Superior temporal gyrus (tissue), 1 donor: ENCODE measurements at regions not wholly inside any gene's neighbourhood (a gene's known extent, or its start where the extent isn't known, plus 50 kb on each side); places are given as distances from the start of the nearest gene placed in this dataset.
"Not testable (repeated sequence)": the region's sequence is repeated elsewhere in the genome, so short reads cannot be mapped to it uniquely, and the experiment has no call there.

Experiments used
- DNase-seq: peaks from one replicate; pipeline ENCODE4 v3.0.0-alpha.2; 2016; ENCODE audit errors: extremely low spot score

DNA sequence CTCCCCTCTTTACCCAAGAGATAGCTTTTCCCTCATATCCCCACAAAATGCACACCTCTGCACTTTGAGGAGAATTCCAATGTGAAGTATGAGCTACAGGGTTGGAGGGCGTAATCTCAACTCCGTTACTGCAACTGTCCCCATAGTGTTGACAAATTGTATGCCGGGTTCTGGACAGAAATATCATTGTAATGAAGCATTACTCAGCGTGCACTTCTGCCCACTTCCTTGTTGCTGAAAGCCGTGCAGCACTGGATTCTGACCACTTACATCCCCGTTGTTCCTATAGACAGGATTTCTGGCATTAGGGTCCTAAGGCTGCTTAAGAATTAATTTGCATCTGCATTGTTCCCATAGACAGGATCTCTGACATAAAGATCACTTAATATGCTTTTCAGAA, 205.6 kb downstream of the RHOU start:
- DNase-seq: no peak

DNA sequence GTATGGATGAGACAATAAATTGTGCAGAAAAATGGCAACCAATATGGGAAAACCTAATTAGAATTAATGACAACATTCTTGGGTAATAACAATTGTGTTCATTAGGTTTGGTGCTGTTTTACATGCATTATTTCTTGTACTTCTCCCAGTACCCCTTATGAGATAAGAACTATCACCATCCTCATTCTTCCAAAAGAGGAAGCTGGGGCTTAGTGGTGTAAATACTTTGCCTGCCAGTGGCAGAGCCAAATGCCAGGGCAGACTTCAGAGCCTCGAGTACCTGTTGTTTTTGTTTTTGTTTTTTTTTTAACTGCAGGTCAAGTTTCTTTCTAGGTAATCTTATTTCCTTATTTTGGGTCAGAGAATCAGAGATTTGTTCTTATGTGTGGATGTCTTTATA, 206.4 kb downstream of the RHOU start:
- DNase-seq: no peak

DNA sequence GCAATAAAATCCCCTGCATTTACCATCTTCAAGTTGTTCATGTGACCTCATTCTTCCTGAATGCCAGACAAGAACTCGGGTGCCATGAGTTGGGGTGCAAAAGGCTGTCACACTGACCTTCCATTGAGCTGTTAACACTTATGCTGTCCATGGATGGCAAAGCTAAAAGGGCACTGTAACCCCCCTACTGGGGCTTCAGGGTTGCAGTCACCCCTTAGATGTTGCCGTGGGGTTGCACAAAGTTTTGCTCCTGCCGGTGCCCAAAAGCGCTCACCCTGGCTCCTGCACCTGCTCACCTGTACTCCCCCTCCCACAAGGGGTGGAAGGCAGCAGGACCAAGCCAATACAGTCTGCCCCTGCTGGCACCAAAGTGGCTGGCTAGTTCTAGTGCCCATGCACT, 208.2 kb downstream of the RHOU start:
- no peak for DNase-seq

DNA sequence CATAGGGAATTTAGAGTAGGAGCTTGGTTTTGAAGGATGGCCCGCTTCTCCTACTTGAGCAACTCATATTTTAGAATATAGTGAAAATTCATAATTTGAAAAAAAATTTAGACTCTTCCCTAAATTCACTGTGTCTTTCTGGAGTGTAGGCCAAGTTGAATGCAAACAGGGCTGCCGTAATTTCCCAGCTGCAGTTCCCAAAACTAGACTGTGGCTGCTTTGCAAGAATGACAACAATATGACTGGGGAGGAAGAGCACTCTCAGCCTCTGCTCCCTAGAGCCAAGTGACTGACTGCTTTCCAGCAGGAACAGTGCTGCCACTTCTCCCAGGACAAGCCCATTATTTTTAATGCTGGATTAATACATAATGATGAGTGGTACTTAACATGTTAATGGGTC, 209.0 kb downstream of the RHOU start:
- DNase-seq: peak; percentile 42

DNA sequence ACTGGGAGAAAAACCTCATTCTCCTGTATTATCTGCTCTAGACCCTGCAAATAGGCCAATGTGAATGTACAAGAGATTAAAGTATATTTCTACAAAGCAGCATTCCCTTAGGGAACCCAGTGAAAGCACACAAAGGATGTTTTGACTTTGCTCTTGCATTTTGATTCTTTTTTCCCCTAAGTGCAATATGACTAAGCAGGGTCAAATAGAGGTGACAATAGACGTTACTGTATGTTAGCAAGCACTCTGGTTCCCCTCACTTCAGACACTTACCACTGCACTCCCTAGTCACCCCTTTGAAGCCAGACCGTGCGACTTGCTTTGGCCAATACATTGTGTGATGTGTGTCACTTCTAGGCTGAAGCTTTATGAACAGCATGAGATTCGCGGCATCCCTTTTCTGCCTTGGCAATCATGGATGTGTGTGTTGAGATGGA, 209.7 kb downstream of the RHOU start:
- DNase-seq: no peak

DNA sequence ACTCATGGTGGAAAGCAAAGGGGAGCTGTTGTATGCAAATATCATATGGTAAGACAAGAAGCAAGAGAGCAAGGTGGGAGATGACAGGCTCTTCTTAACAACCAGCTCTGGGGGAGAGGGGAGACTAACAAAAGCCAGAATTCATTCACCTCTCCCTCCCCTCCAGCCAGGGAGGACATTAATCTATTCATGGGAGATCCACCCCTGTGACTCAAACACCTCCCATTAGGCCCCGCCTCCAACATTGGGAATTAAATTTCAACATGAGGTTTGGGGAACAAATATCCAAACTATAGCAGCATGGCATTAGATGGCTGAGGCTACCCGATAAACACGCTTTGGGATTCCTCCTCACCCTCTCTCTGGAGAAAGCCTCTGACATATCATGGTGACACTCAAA, 210.6 kb downstream of the RHOU start:
- DNase-seq: no peak

DNA sequence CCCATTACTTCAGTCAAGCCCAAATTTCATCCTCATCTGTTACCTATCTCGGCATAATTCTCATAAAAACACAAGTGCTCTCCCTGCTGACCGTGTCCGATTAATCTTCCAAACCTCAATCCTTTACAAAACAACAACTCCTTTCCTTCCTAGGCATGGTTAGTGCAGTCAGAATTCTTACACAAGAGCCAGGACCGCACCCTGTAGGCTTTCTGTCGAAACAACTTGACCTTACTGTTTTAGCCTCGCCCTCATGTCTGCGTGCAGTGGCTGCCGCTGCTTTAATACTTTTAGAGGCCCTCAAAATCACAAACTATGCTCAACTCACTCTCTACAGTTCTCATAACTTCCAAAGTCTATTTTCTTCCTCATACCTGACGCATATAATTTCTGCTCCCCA, 214.3 kb downstream of the RHOU start:
- DNase-seq: not testable (repeated sequence)

DNA sequence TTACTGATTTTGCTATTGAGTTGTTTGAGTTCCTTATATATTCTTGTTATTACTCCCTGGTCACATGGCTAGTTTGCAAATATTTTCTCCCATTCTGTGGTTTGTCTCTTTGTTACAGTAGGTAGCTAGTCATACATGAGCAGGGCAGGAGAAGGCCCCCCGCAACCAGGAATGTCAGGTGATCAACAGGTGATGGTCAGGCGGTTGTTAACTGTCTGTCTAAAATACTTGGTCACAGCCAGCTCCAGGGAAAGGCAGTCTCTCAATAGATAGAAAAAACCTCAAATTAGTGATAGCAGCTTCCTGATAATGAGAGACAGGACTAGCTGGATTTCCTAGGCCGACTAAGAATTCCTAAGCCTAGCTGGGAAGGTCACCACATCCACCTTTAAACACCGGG, 217.9 kb downstream of the RHOU start:
- no peak for DNase-seq

DNA sequence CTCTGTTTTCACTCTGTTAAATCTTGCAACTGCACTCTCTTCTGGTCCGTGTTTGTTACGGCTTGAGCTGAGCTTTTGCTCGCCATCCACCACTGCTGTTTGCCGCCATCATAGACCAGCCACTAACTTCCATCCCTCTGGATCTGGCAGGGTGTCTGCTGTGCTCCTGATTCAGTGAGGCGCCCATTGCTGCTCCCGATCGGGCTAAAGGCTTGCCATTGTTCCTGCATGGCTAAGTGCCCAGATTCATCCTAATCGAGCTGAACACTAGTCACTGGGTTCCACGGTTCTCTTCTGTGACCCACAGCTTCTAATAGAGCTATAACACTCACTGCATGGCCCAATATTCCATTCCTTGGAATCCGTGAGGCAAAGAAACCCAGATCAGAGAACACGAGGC, 218.5 kb downstream of the RHOU start:
- peak; percentile 94 for DNase-seq

DNA sequence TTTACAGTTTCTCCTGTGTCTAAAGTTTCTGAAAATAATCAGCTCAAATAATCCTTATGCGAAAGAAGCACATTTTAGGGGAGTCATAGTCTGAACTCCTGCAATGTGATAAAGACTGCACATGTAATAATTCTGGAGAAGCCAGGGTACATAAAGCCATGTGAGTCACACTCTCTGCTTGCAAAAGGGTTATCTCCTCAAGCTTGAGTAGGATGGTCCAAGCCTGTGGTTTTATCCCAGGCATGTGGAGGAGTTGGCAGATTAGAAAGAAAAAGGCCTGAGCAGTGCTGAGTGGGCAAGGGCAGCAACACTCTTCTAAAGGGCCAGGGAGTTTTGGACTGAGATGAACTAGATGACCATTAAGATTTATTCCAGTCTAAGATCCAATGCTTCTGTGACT, 220.4 kb downstream of the RHOU start:
- DNase-seq: no peak

DNA sequence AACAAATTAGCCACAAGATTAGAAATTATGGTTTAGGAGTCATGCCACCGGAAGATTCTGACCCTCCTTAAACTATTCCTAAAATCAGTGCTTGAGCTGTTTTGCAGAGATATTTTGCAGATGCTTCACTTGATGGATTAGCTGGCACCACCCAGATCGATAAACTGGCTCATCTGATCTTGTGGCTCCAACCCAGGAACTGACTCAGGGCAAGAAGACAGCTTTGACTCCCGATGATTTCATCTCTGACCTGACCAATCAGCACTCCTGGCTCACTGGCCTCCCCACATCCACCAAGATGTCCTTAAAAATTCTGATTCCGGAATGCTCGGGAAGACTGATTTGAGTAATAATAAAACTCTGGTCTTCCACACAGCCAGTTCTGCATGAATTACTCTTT, 221.6 kb downstream of the RHOU start:
- no peak for DNase-seq

DNA sequence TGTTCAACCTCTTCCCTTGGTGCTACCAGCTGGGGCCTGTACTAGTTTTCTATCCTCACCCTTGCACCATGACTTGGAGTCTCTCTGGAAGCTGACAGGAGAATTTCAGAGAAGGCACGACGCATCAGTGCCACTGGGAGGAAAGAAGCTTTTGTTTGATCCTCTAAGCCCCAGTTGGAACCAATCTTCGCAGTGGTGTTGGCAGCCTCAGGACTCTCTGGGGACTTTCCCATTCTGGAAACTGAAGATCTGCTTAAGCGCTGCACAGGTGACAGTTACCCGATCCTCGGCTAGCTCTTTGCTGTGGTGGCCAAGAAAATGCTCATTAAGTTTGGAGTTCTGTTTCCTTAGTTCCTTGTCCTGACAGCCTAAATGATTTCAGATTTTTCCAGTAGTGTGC, 222.3 kb downstream of the RHOU start:
- DNase-seq: no peak

DNA sequence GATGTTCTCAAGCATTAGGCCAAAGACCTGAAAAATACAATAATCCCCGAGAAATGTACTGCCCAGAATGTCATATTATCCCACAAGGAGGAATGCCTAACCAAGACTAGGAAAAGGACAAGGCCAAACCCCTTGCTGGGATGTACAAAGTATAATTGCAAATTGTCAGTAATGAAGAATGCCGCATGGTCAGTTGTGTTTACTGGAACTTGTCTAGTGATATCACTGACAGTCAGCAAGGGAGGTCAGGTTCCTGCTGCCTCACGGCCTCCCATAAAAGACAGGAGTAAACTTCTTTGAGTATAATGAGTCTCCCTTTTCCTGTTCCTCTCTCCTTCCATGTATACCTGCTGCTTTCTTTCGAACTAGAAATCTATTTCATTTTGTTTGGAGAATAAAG, 222.8 kb downstream of the RHOU start:
- no peak for DNase-seq

DNA sequence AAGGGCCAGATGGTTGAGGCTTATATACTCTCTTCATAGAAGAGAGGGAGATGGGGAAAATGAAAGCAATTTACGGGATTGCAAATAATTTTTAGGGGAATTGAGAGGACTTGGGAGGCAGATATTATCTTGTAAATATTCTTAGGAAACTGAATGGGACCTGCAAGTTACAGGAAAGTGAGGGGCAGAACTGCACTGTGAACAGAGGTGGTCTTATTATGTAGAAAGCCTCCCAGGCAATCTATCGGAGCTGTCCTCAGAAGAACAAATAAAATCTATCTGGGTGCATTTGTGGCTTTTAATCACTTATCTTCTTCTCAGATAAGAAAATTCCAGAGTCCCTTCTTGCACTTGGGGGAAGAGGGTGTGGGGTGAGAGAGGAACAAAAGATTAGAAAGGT, 223.5 kb downstream of the RHOU start:
- no peak for DNase-seq

DNA sequence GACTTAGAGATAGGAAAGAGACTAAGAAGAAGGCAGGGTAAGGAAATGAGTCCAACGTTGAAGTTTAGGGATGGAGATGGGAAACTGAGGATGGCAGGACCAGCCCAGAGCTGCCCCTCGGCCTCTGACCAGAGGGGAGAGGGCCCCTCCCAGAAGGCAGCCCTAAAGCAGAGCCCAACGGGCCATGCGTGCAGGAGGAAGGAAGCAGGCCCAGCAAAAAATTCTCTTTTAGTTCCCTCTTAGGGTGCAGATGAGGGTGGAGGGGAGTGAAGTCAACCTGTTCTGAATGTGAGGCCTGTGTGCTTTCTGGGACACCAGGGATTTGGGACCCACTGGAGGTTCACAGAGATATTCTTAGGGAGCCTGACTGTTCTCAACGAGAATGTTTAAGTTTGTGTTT, 225.4 kb downstream of the RHOU start:
- DNase-seq: no peak

DNA sequence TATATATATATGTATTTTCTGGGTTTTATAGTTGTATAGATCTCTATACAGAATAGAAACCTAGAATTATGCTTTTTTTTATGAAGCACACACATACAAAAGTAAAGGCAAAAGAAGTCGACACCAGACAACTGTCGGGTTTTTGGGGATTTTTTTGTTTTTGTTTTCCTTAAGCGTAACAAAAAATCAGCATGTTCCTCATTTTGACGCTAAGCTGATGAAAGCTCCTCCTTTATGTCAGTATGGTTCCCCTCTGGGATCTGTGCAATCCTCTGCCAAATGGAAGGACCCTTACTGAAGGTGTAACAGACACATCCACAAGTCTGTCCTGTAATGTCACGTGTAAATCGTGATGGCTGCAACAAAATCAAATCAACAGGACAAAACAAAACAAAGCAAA, 226.2 kb downstream of the RHOU start:
- no peak for DNase-seq

DNA sequence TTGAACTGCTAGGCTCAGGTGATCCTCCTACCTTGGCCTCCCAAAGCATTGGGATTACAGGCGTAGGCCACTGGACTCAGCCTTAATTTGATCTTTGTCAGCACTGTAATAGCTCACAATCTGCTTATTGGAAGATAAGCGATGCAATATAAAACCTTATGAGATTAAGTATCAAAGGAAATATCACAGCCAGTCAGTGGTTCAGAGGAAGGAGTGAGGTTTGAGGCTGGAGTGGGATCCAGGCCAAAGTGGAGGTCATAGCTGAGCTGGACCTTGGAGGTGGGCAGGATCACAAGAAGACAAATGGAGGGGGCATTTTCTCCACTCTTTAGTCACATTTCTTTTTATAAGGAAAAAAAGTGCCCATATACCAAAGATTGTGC, 228.5 kb downstream of the RHOU start:
- DNase-seq: no peak

DNA sequence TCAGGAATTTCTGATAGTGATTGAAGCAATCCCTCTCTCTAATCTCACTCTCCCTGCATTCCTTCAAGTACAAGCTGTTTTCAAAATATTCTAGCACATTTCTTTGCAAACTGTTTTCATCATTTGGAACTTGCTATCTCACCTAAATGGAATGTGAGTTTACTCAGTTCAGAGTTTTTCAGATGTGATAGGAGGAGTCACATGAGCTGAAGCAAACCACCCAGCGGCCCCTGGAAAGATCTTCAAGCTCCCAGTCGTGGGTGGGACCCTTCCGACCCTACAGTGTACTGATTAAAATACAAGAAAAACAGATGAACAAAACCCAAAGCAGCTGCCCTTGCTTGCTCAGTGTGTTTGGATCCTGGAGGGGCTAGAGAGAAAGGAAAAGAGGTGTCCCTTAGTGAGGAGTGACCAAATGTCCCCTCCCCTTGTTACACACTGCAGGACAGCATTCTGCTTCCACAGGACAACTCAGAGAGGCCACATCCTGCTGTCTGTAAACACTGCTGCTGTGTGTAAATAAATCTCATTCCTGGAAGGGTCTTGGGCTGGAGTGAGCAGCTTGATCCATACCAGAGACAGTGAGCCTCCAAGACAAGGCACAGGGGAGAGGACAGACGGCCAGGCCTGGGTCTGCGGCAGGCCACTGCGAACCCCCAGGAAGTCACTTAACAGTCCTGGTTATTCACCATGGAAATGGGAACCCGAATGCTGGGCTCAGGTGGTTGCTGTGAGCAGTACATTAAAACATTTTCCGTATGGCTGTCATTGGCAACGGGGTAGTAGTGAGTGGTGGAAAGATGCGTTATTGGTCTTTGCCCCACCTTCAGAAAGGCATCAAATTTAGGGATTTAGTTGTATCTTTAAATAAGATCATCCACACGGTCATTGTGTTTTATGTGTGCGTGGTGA, 229.2 kb downstream of the RHOU start:
- DNase-seq: no peak

DNA sequence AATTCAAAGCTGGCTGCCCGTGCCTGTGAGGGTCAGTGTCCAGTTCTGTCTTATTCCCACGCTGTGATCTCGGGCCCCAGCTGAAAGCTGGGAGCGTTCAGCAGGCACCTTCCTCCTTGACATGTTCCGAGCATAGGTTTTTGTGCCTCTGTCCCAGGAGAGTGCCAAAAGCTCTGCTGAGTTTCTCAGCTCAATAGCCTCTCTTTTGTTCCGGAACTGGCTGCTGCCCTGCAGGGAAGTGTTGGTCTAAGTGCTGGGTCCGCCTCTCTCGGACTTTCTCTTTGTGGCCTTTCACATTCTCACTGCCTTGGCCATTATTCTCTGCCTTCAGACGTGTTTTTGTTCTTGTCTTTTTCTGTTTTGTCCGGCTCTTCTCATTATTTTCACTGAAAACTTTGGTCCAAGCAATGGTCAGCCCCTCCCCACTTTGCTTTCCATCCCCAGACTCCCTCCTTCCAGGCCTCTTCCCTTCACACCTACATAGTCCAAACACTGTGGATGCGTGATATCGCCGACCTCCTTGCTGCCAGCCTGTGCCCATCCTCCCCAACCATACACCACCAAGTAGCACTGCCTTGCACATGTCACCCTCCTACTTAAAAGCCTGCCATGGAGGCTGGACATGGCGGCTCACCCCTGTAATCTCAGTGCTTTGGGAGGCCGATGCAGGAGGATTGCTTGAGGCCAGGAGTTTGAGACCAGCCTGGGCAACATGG, 233.8 kb downstream of the RHOU start:
- DNase-seq: peak; percentile 42

DNA sequence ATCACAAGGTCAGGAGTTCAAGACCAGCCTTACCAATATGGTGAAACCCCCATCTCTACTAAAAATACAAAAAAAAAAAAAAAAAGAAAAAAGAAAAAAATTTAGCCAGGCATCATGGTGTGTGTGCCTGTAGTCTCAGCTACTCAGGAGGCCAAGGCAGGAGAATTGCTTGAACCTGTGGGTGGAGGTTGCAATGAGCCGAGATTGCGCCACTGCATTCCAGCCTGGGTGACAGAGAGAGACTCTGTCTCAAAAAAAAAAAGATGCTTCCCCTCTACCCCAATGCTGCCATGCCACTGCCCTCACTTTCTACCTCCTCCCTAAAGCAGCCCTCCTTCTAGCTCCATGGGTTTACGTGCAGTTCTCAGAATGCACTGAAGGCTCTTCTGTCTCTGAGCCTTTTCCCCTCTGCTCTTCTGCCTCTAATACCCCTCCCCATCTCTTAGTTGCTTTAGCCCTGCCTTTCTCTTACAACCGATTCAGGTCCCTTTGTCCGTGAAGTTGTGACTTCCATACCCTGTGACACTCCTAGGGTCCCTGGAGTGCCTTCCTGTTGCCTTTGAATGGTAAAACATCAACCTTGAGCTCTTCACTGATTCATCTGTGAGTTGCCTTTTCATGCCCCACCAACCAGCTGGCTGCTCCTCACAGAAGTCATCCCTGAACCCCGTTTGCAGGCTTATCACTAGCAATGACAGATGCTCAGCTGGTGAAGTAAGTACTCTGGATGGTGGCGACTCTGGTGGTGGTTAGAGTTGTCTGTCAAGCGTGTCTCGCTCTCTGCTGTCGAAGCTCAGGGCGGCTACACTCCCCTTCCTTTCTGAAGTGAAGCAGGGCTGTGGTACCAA, 234.9 kb downstream of the RHOU start:
- no peak for DNase-seq

DNA sequence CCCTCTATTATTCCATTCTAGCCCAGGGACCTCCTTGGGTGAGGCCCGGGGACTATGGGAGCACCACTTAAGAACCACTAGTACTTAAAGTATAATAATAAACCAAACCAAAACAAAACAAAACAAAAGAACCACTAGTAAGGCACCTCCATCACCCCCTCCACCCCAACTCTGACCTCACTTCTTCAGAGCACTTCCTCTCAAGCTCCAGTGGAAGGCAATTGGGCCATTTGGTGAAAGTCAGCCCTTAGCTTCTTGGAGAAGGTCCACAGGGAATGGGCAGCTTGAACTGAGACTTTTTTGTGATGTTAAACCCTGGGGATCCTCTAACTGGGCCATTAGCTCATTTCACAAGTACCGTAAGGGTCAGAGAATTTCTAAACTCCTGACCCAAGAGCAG, 237.3 kb downstream of the RHOU start:
- no peak for DNase-seq

DNA sequence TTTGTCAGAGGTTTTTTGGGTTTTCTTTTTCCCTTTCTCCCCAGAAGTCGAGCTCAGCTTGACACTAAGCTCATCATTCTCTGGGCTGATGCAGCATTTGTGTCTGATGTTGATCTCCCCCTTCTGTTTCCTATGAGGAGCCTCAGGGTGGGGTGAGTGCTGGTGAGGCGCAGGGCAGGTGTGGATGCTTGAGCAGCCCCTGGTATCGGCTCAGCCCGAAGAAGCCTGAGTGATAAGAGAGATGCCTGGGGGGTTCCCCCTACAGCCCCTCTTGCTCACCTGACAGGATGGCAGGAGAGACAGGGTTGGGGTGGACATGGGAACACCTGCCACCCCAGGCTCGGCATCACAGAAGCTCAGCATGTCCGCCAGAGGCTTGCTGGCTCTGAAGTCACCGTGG, 239.0 kb downstream of the RHOU start:
- no peak for DNase-seq
